Cardiac muscle cell (in vitro differentiated cells and primary cell): ENCODE measurements at regions not wholly inside any gene's neighbourhood (a gene's known extent, or its start where the extent isn't known, plus 50 kb on each side); places are given as distances from the start of the nearest gene placed in this dataset.

Experiments used
- DNase-seq, 2 donors: peaks; one replicate each; pipeline versions ENCODE4 v3.0.0 to v3.0.0-alpha.2; 2010 to 2017; ENCODE audit warnings: low read depth in 1 of 2, low spot score in 1 of 2
- H3K27ac ChIP-seq: fragments of 200-600 bp; sonication (generic); 2 replicates; pipeline ENCODE4 v1.5.1; 2016
- H3K27me3 ChIP-seq: fragments of 200-600 bp; sonication (generic); 2 replicates; pipeline ENCODE4 v1.6.0; 2016; ENCODE audit warnings: control low read depth
- H3K36me3 ChIP-seq: fragments of 200-600 bp; sonication (generic); 2 replicates; pipeline ENCODE4 v1.5.1; 2016; ENCODE audit warnings: control low read depth
- H3K4me1 ChIP-seq: fragments of 200-600 bp; sonication (generic); 2 replicates; pipeline ENCODE4 v1.8.1; 2017; ENCODE audit warnings: low read depth, mild to moderate bottlenecking, mixed run types
- H3K4me3 ChIP-seq: fragments of 200-600 bp; sonication (generic); 2 replicates; pipeline ENCODE4 v1.5.1; 2016; ENCODE audit warnings: mild to moderate bottlenecking
- H3K9me3 ChIP-seq: fragments of 200-600 bp; sonication (generic); 2 replicates; pipeline ENCODE4 v1.5.1; 2017; ENCODE audit warnings: low read depth, mild to moderate bottlenecking, control low read depth
- CTCF ChIP-seq: IDR thresholded peaks from 2 replicates; pipeline ENCODE4 v1.5.1; 2012; ENCODE audit warnings: low read depth, mild to moderate bottlenecking, low read length

DNA sequence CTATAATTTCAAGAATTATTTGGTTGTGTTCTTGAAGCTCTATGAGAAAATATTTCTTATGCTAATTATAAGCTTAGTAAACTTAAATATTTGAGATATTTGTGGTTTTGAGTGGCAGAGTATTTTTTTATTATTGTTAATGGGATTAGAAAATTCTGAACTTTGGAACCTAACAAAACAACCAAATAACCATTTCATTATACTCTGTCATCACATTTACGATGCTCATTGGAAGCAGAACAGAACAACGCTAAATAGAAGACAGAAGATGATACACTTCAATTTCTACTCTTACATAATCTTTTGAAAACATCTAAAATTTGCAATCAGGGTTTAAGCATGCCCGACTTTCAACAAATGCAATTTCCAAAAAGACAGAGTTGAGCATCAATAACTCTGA is 270.2 kb downstream of the PTPRC start:
- no peaks in the 10 kb centered on the region for H3K27me3 ChIP-seq
- H3K27ac ChIP-seq, result no peak overlapping the region
- H3K4me1 ChIP-seq, result no peaks in the 10 kb centered on the region
- no peak overlapping the region for H3K4me3 ChIP-seq
- H3K36me3 ChIP-seq, result no peaks in the 10 kb centered on the region
- no peak for TF ChIP-seq CTCF
- no peaks in the 10 kb centered on the region for H3K9me3 ChIP-seq
- no peak for DNase-seq

- H3K27ac ChIP-seq, result no peak overlapping the region
- no peaks in the 10 kb centered on the region for H3K36me3 ChIP-seq
- no peak for TF ChIP-seq CTCF
- H3K27me3 ChIP-seq, result no peaks in the 10 kb centered on the region
- no peaks in the 10 kb centered on the region for H3K4me1 ChIP-seq
- H3K9me3 ChIP-seq, result no peaks in the 10 kb centered on the region
- DNase-seq, result peak in 1 of 2 donors; percentile 67
- no peak overlapping the region for H3K4me3 ChIP-seq
Observed at GRCh38 chr1:198909973-198910372, 271.1 kb downstream of the PTPRC start.

- Histone ChIP-seq H3K27me3 (no peaks in the 10 kb centered on the region), H3K4me1 (no peaks in the 10 kb centered on the region), H3K9me3 (no peaks in the 10 kb centered on the region), H3K27ac (no peak overlapping the region), H3K36me3 (no peaks in the 10 kb centered on the region), H3K4me3 (no peak overlapping the region)
- TF ChIP-seq CTCF, result no peak
- DNase-seq, result no peak
Observed at GRCh38 chr1:198910816-198911215, 272.0 kb downstream of the PTPRC start.

- DNase-seq, result no peak
- no peaks in the 10 kb centered on the region for H3K27me3 ChIP-seq
- TF ChIP-seq CTCF, result no peak
- no peaks in the 10 kb centered on the region for H3K9me3 ChIP-seq
- H3K4me1 ChIP-seq, result no peaks in the 10 kb centered on the region
- no peak overlapping the region for H3K4me3 ChIP-seq
- H3K27ac ChIP-seq, result no peak overlapping the region
- H3K36me3 ChIP-seq, result no peaks in the 10 kb centered on the region
Observed at GRCh38 chr1:198912046-198912445, 273.2 kb downstream of the PTPRC start.

GRCh38 chr1:198913667-198914066 is 274.8 kb downstream of the PTPRC start:
- peak in 1 of 2 donors; percentile 82 for DNase-seq
- Histone ChIP-seq H3K4me1 (no peaks in the 10 kb centered on the region), H3K27me3 (no peaks in the 10 kb centered on the region), H3K9me3 (no peaks in the 10 kb centered on the region), H3K27ac (no peak overlapping the region), H3K4me3 (no peak overlapping the region), H3K36me3 (no peaks in the 10 kb centered on the region)
- no peak for TF ChIP-seq CTCF
